Ovary (tissue), 3 donors: ENCODE measurements at regions not wholly inside any gene's neighbourhood (a gene's known extent, or its start where the extent isn't known, plus 50 kb on each side); places are given as distances from the start of the nearest gene placed in this dataset.

Experiments used
- CTCF ChIP-seq, 3 donors: fragments of 450-650 bp in 2 of 3; fragments of 200-600 bp in 1 of 3; IDR thresholded peaks; one replicate each; pipeline versions ENCODE4 v1.5.1 to v1.8.0; 2016 to 2022; ENCODE audit warnings: antibody characterized with exemption in 3 of 3, mild to moderate bottlenecking in 1 of 3
- EP300 ChIP-seq: sonication (generic); formaldehyde crosslinking; IDR thresholded peaks from one replicate; pipeline ENCODE4 v1.6.1; 2017; ENCODE audit warnings: antibody characterized with exemption
- POLR2A ChIP-seq: fragments of 450-650 bp; IDR thresholded peaks from one replicate; pipeline ENCODE4 v1.6.1; 2017; ENCODE audit warnings: antibody characterized with exemption, mild to moderate bottlenecking, moderate library complexity
- donor health status: DM: no; HTN: no; CAD: no.

GRCh38 chr6:117022774-117023173, 145.7 kb downstream of the RFX6 start:
- TF ChIP-seq CTCF (IDR thresholded peaks at IDR 0.05): no peak
- TF ChIP-seq POLR2A: no peak
- no peak for TF ChIP-seq EP300
